NCI-H526 (cell line): ENCODE measurements at regions not wholly inside any gene's neighbourhood (a gene's known extent, or its start where the extent isn't known, plus 50 kb on each side); places are given as distances from the start of the nearest gene placed in this dataset.

Experiments
- DNase-seq, 2 experiments: peaks; one replicate each; lab custom pipeline; 2025; lab: John Stamatoyannopoulos, UW

DNA sequence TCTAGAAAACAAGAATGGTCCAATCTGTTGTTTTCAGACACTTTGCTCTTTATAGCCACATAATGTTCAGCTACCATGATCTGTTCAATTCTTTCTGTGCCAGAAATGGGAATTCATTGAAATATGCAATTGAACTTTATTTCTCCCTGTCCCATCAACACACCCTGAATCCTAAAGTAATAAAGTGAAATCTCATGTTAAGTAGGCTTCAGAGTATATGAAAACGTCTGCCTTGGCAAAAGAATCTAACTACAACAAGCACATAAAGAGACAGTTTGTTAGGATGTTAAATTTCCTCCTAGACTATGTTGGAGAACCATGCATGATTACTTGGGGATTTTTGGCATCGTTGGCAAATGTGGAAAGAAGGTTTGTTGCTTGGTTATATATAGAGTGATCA, 722.7 kb downstream of the XPNPEP1 start:
- no peak for DNase-seq

DNA sequence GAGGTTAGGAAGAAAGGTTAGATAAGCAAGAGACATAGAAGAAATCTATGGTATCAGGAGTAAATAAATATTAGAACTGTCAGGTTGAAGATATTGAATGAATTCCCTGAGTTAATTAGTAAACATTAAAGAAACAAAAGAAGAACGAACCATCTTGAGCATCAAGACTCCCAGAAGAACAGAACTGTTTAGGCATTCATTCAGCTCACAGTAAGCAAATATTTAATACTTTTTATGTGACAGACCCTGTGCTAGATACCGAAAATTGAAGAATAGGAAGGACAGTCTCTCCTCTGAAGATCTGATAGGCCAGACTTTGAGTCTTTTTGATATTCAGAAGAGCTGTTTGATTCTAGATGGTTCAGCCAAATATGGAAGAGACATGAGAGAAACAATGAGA, 731.5 kb downstream of the XPNPEP1 start:
- DNase-seq = no peak

DNA sequence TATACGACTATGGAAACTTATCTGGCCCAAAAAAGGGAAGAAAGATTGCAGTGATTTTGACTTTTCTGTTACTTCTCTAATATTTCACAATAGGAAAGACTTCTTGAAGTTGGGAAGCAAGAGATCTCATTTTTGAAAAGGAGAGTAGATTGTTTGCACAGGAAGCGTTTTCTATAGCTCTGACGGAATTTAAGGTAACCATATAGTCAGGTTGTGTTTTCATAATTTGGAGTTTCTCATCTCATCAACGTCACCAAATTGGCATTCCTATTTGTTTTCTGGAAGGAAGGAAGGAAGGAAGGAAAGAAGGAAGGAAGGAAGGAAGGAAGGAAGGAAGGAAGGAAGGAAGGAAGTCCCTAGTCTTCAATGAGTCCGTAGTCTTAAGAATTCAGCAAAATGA, 732.0 kb downstream of the XPNPEP1 start:
- DNase-seq = no peak

DNA sequence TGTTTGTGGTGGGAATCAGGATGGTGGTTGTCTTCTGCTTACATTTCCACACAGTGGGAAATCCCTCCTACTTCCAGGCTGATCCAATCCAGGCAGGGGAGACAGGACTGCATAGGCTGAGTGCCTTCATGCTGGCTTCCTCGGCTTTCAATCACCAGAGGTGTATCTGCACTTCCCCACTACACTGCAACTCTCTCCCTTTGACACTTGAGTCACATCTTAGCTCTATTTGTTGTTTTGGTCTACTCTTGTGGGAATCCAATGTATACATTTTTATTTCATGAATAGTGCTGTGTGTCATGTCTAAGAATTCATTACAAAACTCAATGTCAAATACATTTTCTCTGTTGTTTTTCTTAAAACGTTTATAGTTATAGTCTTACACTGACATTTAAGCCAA, 735.6 kb downstream of the XPNPEP1 start:
- DNase-seq = no peak

DNA sequence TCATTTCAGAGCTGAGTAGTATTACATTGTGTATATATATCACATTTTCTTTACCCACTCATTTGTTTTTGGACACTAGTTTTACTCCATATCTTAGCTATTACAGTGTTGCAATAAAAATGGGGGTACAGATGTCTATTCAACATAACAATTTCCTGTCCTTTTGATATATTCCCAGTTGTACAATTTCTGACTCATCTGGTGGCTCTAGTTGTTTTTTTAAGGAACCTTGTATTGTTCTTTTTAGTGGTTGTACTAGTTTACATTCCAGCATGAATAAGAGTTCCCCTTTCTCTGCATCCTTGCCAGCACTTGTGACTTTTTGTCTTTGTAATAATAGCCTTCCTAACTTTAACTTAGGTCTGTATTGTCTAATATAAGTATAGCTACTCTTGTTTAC, 739.9 kb downstream of the XPNPEP1 start:
- DNase-seq = no peak

DNA sequence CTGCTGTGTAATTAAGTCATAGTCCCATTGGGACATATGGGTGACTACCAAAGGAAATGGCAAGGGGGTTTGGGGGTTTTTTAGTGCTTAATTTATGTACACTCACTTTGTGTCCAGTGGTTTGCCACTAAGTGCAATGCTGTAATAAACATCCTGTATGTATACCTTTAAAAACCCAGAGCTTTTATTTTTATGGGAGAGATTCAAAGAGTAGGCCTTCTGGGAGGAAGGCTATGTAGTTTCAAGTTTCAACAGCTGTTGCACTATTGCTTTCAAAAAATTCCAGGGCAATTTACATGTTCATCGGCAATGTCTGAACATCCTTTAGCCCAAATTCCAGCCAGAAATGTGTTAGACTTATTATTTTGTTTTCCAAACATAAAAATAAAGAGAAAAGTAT, 744.7 kb downstream of the XPNPEP1 start:
- DNase-seq = no peak

DNA sequence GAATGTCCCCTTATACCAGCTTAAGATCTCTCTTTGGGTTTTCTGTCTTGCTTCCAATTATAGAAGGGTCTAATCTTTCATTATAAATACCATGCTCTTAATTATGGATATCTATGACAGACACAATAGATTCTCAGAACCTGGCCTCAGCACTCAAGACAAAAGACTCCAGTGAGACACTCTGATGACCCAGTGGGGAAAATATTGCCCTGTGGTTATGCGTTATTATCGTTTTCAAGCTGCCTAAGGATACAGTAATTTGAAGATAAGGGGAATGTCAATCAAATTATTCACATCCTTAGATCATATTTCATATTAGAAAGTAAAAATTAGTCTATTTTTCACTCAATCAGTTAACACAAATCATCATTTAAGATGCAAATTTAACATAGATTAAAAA, 748.8 kb downstream of the XPNPEP1 start:
- DNase-seq = no peak

DNA sequence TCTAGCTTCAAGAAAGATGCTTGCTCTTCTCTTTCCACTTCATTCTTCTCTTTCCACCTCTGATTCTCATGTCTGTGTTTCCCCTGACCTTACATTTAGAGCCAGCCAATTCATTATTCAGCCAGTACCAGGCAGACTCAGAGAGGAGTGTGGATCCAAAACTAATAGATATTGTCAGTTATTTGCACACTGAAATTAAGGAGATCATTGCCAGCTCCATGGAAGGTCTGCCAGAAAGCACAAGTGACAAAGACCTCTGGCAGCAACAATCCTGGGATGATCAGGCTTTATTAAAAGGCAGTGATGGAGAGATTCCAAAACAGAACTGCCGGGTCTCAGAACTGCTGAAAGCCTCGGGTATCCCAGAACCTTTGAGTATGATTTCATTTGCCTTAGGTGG, 749.4 kb downstream of the XPNPEP1 start:
- no peak for DNase-seq

DNA sequence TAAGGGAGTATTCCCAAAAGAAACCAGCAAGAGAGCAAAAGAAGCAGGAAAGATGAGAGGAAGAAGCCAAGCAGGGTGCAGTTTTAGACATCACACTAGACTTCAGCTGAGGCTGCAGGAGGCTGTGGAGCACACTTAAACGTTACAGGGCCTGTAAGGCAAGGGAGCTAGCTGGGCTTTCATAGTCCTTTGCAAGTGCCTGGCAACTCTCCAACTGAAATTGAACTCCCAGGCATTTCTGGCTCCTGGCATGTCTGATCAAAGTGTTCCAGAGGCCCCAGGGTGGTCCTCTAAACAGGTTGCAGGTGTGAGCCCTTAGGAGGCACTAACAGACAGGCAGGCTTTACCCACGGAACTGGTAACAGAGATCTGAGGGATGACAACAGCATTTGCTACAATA, 750.2 kb downstream of the XPNPEP1 start:
- no peak for DNase-seq

DNA sequence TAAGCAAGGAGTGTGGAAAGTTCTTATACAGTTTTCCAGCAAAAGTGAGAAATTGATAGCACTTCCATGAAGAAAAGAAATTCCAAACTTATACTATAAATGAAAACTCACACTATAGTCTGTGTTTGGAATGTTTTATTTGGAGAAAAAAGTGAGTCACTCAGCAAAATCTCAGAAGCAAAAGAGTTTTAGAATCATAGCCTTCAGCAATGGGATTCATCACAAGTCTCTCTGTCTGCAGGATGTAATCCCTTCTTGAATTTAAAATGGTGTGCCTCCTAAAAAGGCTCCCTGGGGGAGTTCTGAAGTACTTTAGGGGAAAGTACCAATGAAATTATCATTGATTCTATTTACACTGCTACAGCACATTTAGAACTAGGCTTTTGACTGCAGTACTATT, 756.4 kb downstream of the XPNPEP1 start:
- DNase-seq = no peak

DNA sequence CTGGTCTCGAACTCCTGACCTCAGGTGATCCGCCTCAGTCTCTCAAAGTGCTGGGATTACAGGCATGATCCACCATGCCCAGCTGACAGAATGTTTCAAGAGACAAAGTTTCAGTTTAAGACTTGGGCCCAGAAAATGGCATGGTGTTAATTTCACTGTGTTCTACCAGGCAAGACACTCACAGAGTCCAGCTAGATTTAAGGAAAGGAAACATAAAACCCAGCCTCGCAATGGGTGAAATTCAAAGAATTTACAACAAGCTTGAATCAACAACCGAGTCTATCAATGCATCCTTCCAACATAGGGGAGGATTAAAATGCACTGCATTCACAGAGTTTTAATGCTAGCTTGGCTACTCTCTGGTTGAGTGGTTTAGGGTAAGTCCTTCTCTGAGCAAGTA, 764.0 kb downstream of the XPNPEP1 start:
- no peak for DNase-seq

DNA sequence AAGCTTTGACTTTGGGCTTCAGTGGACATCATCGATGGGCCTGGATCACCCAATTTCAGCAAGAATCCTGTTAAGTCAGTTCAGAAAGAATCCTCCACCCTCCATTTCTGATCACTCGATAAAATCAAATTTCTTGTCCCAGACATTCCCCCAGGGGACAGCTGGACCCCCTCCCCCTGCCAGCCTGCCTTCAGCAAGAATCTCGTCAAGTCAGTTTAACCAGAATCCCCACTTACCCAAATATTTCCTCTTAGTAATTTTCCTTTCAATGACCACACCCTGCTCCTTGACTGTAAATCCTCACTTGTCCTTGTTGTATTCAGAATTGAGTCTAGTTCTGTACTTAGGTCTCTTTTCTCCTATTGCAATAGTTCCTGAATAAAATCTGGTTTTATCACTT, 766.9 kb downstream of the XPNPEP1 start:
- no peak for DNase-seq

DNA sequence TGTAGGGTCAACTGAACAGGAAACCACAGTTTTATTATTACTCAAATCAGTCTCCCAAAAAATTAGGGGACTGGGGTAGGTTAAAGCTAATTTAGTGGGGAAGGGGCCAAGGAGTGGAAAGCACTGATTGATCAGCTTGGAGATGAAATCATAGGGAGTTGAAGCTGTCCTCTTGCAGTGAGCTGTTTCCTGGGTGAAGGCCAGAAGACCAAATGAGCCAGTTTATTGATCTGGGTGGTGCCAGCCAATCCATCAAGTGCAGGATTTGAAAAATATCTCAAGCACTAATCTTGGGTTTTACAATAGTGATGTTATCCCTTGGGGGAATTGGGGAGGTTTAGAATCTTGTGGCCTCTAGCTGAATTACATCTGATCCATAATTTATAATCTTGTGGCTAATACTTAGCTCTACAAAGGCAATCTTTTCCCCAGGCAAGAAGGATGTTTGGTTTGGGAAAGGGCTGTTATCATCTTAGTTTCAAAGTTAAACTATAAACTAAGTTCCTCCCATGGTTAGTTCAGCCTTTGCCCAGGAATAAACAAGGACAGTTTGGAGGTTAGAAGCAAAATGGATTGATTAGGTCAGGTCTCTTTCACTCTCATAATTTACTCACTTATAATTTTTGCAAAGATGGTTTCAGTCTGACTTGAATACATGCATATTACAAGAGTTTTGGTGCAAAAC, 773.5 kb downstream of the XPNPEP1 start:
- no peak for DNase-seq

DNA sequence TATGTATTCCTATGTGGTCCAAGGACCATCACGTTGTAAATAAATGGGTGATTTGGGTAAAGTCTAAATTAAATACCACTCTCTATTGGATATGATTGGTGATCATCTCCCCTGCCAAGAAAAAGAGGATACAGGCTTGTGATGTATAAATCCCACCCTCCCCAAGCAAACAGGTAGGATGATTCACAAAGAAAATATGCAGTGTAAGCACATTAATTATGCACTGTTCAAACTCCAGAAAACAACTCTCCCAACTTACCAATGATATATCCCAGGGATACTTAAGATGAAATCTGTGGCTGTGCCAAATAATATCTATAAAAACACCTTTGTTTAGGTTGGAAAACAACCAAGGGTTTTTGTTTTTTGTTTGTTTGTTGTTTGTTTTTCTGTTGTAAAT, 795.9 kb downstream of the XPNPEP1 start:
- DNase-seq = no peak

DNA sequence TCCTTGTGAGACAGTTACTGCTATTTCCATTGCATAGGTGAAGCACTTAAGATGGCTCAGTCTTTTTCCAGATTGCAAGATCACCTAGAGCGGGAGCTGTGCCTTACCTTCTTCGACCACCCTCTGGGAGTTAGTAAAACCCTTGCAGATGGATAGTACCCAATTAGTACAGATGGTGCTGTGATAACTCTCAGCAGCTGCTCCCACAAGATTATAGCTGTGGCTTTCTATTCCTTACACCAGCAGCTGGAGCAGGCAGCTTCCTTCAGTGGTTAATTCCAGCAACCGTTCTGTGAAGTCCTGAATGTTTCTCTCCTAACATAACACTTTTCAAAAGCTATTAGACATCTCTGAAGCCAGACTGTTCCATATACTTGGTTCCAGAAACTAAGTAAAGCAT, 796.8 kb downstream of the XPNPEP1 start:
- no peak for DNase-seq

DNA sequence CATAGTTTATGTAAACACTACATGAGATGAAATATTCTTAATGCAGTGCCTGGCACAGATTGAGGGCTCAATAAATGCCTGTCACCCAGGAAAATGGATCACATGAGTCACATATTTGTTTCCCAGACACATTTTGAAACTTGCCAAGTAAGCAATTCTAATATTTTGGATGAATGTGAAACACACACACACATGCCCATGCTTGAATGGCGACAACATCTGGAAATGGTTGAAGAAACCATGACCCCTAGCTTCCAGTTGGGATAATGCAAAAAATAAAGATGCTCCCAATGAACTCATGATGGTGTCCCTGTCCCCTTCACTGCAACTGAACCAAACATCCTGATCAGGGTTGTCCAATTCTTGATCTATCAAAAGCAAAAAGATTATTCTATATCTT, 797.3 kb downstream of the XPNPEP1 start:
- no peak for DNase-seq

DNA sequence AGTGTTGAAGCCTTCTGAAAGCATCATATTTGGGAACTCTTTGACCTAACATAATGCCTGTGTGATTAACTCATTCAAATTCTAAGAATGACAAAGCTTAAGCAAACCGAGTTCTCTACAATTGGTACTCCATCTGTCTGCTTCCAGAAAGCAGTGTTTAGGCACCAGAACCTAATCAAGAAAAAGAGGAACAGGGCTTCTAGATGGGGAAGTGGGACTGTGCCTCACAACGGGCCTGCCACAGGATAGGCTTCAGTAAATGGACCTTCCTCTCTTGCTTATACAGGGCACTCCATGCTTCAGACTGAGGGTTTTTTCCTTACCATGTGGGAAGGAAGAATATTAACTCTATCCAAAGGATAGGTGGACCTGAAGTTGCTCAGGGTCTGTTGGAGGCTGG, 808.1 kb downstream of the XPNPEP1 start:
- no peak for DNase-seq

DNA sequence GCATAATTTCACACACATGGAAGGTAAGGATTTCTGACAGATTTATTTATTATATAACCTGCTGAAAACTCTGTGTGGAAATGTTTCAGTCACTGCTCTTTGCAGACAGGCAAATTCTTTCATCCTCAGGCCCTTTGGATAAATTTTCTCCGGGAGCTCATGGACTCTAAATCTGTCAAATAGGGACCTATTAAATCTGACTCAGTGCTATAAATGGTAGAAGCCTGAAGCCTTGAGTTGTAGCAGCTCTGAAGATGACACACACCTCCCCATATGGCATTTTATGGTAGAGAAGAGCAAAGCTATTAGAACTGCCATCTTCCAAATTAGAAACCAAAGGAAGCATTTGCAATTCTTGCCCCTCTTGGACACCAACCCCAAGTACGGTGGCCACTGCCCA, 808.7 kb downstream of the XPNPEP1 start:
- DNase-seq = no peak

DNA sequence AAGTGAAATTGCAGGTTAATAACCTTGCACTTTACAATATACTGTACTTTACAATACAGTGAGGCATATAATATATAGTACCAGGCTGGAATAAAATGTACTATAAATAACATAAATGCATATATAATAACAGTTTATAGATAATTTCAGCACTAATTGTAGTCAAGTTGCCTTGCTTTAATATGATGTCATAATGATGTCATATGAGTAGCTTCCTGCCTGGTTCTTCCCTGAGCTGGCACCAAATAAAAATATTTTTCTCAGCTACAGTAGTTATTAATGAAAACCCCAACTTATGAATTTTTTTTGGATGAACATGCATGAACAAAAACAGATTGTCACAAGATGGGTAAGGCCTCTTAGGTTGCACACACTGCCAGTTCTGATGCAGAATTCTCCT, 816.7 kb downstream of the XPNPEP1 start:
- DNase-seq = no peak

DNA sequence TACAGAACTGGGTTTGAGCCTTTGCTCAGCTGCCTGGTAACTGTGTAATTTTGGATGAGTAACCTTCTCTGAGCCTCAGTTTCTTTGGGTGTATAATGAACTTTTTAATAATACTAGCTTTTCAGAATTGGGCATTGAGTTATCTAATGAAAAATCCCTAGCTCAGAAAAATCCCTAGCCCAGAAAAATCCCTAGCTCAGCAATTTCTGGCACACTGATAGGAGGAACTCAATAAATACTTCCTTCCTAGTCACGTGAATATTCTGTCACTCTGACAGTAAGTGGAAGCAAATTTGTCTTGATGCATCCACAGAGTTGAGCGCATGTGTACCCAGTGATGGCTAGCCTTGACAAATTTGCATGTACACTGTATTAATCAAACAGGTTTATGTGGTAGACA, 817.6 kb downstream of the XPNPEP1 start:
- no peak for DNase-seq

DNA sequence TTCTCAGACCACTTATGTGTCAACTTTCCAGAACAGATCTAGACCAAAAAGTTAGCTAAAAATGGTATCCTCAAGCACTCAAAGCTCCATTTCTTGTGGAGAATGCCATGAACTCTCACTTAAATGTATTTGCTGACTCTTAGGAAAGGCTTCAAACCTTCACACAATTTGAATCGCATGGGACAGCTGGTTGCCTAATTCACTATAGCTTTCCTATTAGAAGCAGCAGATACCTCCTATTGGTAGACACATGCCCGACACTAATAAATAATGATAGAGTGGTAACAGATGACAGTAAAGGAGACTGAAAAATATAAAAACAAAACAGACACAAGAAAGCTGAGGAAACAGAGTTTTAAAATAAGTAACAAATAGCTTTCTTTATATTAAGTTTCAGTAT, 818.5 kb downstream of the XPNPEP1 start:
- no peak for DNase-seq

DNA sequence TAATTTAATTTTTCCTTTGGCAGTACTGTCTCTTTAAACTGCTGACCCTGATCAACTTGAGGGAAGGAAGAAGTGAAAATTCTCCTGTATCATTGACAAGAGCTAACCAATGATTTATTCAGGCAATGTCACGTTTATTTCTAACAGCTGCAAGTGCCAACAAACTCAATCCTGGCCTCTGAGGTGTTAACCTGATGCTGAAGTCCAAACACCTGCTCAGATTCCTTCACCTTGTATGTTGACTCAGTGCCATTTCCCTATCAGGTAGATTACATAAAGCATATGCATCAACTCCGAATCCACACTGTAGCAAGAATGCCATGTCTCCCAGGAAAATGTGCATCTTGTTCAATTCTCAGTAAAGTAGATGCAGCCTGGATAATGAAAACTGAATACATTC, 820.0 kb downstream of the XPNPEP1 start:
- no peak for DNase-seq

DNA sequence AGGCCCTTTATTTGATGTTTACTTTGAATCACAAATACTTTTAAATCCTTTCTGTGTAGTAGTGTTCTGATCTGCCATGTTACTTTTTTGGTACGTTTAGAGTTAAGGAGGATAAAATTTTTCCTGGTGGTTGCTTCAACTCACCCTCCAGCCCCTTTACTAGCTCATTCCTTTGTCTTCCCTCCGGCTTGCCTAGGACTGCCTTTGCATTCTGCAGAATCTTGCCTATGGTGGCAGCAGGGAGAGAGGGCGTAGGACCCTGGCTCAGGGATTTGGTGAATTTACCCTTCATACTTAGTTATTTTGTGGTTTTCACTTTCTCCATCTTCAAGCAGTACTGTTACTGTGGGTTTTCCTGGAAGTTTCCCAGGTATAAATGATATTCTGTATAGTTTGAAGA, 833.5 kb downstream of the XPNPEP1 start:
- no peak for DNase-seq

DNA sequence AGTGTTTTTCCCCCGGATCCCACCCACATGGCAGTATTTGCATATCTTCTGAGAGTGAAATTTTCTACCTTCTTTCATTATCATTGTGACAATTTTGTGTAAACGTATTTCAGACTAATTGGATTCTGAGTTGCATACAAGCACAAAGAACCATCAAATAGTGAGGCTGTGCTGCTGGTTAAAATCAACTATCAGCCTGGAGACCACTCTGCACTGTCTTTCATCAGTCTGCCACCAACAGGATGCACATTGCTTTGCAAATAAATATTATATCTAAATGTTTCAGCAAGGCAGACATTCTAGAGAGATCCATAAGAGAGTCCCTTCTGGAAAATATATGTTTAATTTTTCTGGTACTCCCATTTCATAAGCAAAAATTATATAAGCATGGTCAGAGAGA, 851.8 kb downstream of the XPNPEP1 start:
- DNase-seq = no peak

DNA sequence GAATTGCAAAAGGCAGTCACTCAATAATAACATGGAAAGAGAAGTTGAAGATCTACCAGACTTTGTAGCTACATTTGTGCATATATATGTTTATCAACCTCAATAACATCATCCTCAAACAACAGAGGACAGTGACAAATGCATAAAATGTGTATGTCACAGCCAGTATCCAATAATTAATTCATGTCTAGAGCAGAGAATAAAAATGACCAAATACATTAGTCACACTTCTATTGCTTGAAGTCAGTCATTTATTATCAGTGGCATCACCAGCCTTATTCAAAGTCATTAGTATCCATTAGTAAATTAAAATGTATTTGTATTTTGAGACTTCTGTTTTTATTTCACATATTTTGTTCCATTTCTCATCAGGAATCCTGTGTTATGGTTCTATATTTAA, 852.8 kb downstream of the XPNPEP1 start:
- no peak for DNase-seq
